ENCODE measurements at regions not wholly inside any gene's neighbourhood (a gene's known extent, or its start where the extent isn't known, plus 50 kb on each side); places are given as distances from the start of the nearest gene placed in this dataset.

GRCh38 chr6:109225946-109226345, 130.6 kb downstream of the CEP57L1 start:
- DNase-seq: no peak

DNA sequence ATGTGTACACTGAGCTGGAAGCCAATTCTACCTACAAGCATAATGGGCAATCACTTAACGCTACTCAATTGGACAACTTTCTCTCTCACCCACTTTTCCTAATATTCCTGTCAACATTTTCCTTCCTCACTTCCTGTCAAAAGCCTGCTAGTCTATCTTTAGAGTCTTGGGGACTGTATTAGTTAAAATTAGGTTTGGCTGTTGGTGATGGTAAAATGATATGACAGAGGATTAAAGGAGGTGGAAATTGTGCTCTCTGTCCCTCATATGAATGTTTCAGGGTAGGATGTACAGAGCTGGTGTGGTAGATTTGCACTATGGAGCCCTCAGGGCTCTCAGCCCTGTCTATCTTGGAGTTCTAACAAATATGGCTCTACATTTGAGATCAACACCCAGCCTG, 129.7 kb downstream of the CEP57L1 start:
- no peak for DNase-seq

DNA sequence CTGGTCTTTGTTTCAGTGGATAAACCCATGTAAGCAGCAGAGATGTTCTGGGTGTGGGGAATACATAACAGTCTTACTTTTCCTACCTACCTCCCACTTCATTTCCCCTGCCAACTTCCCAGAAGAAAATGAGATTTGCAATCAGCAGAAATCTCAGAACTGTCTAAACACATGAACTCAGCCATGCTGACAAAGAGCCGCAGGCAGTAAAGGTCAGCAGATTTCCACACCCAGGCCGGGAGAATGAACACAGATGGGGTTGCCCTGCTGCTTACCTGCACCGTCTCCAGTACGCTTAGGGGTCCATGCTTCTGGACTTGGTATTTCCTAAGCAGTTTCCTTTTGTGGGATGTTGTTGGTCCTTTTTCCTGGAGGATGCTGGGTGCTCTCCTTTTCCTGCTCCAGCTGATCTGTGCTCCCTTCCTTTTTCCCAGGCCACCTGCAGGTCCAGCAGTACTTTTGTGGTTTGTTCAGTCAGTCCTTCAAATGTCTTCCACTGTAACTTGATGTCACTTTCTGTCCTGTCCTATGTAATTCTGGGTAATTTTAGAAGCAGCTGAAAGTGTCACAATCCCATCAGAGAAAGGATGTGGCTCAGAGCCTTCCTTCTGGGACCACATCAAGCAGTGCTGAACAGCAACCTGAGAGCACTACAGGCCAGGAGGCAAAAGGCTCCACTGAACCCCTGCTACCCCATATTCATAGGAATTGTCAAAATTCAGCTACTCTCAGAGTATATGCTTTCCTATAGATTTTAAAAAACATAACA, 129.0 kb downstream of the CEP57L1 start:
- no peak for DNase-seq

DNA sequence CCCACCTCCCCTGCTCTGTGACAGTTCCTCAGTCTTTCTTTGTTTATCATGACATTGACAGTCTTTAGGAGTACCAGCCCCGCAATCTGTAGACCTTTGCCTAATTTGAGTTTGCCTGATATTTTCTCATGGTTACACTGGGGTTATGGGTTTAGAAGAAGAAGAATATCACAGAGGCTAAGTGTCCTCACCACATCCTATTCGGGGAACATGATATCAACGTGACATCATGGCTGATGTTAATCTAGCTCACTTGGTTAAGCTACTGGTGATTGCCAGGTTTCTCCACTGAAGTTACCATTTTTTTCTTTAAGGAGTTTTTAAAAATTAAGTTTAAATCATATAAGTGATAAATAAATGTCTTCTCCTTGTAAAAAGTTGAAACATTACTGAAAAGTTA, 127.5 kb downstream of the CEP57L1 start:
- DNase-seq: no peak

GRCh38 chr6:109221543-109222195, 126.4 kb downstream of the CEP57L1 start:
- DNase-seq: no peak

Data from activated CD4-positive, alpha-beta T cell treated with anti-CD3 and anti-CD28 coated beads for 48 hours (primary cell).